DMS 273 (cell line): ENCODE measurements at regions not wholly inside any gene's neighbourhood (a gene's known extent, or its start where the extent isn't known, plus 50 kb on each side); places are given as distances from the start of the nearest gene placed in this dataset.
A peak's percentile ranks its signal among the peaks of the same experiment; 100 is the strongest.

Source experiments
- DNase-seq: peaks from one replicate; lab custom pipeline; 2025; ENCODE audit not compliant: unreplicated experiment; lab: John Stamatoyannopoulos, UW

DNA sequence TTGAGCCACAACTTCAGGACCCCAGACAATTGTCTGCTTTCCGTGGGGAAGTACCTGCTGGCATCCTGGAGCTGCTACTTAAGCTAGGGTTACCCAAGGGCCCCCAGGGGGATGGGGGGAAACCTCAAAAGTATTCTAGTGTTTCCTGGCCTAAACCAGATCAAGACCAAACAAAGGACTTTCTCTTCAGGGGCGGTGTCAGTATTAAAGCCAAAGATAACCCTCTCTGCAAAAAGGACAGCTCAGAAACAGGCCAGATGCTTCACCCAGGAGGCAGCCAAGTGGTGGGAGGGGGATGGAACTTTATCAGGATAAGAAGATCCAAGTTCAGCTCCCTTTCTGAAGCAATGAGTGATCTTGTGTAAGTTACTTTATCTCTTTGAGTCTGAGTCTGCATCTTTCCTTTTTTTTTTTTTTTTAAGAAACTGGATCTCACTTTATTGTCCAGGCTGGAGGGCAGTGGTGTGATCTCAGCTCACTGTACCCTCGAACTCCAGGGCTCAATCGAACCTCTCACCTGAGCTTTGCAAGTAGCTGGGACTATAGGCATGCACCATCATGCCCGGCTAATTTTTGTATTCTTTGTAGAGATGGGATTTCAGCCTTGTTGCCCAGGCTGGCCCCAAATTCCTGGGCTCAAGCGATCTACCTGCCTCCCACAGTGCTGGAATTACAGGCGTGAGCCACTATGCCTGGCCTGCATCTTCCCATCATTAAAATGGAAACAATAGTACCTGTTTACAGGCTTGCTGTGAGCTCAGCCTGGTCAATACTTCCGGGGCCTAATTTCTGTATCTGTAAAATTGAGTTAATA, 151.8 kb upstream of the PTPRM start:
- DNase-seq, result no peak

- DNase-seq, result no peak
These were observed 149.4 kb upstream of the PTPRM start for GRCh38 chr18:7417727-7418126.

- DNase-seq, result no peak
These were observed 137.3 kb upstream of the PTPRM start for GRCh38 chr18:7429831-7430230.

GRCh38 chr18:7436166-7436565, 130.9 kb upstream of the PTPRM start:
- DNase-seq, result no peak

DNA sequence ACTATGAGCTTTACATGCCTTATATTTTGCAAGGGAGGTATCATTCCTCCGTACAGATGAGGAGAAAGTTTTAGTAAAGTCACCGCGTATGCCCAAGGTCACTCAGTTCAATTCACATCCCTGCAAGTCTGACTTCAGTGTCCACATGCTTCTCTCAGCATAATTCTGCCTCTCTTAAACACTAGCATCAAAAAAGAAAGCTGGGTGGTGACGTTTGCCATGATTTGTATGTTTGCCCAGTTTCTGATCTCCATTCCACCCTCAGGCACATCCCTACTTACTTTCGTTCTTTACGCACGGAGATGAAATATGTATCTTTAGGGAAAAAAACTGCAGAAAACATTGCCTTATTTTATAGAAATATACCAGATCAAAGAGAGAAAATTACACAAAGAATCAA, 129.2 kb upstream of the PTPRM start:
- DNase-seq, result no peak

- no peak for DNase-seq
These were observed 128.5 kb upstream of the PTPRM start for GRCh38 chr18:7438646-7439045.

- no peak for DNase-seq
These were observed 119.6 kb upstream of the PTPRM start for GRCh38 chr18:7447318-7448028.

DNA sequence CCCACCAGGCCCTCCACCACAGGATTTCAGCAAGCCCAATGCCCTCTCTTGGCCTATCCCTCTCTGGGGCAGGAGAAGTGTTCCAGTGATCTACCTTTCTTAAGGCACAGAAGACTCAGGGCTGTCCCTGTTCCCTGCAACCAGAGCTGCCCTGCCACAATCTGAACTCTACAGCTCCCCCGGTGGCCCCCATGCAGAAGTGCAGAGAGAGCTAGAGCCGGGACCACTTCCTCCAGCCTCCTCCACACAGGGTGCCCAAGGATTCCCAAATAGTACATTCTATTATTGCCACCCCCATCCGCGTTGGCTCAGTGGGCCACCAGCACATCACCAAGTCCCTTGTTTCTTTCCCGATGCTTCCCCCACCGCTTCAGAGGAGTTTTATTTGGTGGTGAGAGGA, 114.8 kb upstream of the PTPRM start:
- DNase-seq, result peak; percentile 54

DNA sequence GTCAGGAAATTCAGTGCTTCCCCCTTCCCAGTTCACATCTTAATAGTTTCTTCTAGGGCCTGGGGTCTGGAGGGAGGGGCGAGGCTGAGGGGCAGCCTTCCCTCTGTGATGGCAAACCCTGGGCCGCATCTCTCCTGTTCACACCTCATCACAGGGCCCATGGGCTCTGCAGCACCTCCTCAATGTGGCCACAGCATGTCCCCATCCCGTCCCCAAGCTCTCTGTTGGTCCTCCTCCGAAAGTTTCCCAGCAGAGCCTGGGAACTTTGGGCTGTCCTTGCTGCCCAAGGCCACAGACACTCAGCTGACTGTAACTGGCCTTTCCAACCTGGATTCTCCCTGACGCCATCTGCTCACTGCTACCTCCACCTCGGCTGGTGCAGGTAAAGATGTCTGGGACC, 112.7 kb upstream of the PTPRM start:
- no peak for DNase-seq

GRCh38 chr18:7456376-7456775, 110.7 kb upstream of the PTPRM start:
- DNase-seq, result no peak

DNA sequence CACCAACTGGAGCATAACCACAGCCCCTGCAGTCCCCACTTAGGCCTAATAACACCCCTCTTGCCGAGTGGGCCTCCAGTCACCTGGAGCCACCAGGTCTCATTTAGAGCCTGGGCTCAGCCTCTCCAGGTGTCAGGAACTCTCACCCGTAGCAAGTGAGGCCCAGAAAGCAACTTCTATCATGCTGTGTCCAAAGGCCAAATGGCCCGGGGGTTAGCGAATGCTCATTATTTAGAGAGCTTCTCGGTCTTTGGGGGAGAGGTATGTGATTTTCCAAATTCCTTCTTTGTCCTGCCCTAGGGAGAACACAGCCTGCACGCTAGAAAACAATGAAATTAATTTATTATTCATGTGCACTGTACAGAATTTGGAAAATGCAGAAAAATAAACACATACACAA, 109.9 kb upstream of the PTPRM start:
- no peak for DNase-seq

- DNase-seq, result no peak
These were observed 108.2 kb upstream of the PTPRM start for GRCh38 chr18:7458884-7459283.

DNA sequence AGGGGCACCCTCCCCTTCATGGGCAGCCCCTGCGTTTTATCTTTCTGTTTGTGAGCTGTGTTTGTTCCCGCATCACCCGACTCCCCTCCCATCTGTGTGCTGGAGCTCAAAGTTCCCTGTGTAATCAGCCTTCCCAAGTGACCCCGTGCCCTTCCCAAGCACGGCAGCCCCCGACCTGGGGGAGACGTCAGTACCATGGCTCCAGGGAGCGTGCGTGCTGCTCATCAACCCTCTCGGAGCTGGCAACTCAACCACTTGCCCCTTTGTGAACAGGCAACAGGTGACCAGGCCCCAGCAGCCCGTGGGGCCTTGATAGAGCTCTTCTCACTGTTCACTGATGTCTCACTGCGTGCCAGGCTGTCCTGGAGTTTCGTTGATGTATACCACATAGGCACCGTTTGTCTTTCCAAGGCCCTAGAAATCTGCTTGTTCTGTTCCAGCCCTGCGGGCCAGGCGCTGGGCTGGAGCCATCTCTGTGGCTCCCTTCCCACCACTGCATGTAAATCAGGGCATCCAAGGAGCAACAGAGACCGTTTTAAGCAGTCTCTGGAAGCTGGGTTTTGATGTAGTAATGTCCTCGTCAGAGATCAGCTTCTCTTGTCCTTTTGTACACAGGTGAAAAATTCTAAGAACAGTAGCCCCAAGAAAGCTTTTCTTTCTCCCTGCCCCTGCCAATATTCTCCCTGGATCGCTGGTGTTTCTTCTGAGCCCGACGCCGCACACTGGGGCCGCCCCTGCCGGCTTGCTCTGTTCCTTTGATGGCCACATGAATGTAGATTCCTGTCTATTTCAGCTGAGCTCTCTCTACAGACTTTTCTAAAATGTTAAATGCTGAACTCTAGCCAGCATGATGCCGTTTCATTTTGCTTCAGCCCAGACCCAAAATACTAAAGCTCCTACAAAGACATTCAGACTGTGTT, 107.0 kb upstream of the PTPRM start:
- no peak for DNase-seq

- DNase-seq, result no peak
These were observed 102.7 kb upstream of the PTPRM start for GRCh38 chr18:7464245-7464966.

DNA sequence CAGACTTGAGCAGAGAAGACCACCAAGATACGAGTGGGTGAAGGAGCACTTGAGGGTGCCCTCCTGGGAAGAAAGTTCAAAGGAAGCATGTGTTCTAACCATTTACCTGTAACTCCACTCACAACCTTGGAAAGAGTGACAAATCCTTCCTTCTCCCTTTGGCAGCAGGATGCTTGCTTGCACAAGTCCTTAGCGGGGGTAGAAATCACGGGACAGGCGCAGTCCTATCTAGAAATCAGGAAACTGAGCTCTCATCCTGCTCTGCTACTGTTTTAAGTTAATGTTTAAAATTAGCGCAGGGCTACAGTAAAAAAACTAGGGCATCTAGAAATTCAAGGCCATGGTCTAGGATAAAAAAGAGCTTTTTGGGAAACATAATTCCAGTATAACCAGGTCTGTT, 100.9 kb upstream of the PTPRM start:
- no peak for DNase-seq

DNA sequence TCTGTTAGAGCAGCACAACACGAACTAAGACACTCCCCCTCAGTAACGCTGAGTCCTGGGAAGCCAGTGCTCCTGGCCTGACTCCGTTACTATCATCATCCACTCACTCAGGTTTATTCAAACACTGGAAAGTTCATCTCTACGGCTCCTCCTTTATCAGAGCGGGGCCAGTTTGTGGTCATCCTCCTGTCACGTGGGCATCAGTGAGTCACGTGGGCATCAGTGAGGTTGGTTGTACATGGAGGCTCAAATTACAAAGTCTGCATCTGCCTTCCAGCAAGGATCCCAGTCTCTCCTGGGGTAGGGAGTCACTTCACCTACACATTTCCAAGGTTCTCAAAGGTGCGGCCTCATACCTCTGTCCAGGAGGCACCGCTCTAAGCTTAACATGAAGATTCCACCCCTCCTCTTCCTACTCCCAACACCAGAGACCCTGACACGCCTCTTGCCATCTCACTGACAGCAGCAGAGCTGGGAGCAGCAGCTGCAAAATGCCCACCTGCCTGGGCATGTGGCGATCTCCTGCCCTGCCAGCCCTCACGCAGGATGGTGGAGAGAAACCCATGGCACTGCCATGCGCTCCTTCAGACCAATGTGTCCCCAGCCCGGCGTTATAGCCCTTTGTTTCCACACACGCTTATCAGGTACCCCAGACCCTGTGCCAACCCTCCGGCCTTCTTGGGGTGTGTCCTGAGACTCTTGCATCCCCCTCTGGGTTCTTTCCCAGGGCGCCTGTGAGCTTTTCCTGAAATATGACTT, 99.2 kb upstream of the PTPRM start:
- peak; percentile 2 for DNase-seq

GRCh38 chr18:7470101-7470500, 97.0 kb upstream of the PTPRM start:
- no peak for DNase-seq

- DNase-seq, result no peak
These were observed 96.6 kb upstream of the PTPRM start for GRCh38 chr18:7470503-7470902.

- DNase-seq, result no peak
These were observed 90.7 kb upstream of the PTPRM start for GRCh38 chr18:7476386-7476785.

GRCh38 chr18:7479756-7480155, 87.4 kb upstream of the PTPRM start:
- DNase-seq, result no peak
